GM18502 (cell line): ENCODE measurements at regions not wholly inside any gene's neighbourhood (a gene's known extent, or its start where the extent isn't known, plus 50 kb on each side); places are given as distances from the start of the nearest gene placed in this dataset.
"Not testable (repeated sequence)": the region's sequence is repeated elsewhere in the genome, so short reads cannot be mapped to it uniquely, and the experiment has no call there.

Source experiments
- ATAC-seq: cut with Tn5 transposase; IDR thresholded peaks from one replicate; pipeline ENCODE4 v1.9.1; 2021; ENCODE audit warnings: mild to moderate bottlenecking; ENCODE audit not compliant: unreplicated experiment, poor library complexity

DNA sequence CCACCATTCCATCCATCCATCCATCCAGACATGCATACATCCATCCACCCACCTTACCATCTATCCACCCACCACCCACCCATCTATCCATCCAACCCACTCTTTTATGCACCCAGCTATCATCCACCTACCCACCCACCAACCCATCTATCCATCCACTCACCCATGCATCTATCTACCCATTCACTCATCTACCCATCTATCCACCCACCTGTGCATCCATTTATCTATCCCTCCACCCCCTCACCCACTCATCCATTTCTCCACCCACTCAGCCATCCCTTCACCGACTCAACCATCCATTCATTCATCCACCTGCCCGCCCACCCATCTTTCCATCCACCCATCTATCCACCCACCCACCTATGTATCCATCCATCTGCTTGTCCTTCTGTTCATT, 186.4 kb upstream of the OSBPL11 start:
- not testable (repeated sequence) for ATAC-seq

DNA sequence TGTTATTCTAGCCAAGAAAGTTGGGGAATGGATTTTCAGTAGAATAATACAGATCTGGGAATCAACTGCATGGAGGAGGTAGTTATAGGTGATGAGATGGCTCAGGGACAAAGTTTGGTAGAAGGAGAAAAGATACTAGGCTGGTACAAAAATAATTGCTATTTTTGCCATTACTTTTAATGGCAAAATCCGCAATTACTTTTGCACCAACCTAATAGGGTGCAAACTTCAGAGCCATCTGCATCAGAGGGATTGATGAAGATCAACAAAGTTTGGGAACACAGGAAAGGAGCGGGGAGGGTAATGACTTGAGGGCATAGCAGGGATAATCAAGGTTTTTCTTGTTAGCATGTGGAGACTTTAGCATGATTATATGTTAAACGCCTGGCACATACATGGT, 178.7 kb upstream of the ROPN1B start:
- not testable (repeated sequence) for ATAC-seq

DNA sequence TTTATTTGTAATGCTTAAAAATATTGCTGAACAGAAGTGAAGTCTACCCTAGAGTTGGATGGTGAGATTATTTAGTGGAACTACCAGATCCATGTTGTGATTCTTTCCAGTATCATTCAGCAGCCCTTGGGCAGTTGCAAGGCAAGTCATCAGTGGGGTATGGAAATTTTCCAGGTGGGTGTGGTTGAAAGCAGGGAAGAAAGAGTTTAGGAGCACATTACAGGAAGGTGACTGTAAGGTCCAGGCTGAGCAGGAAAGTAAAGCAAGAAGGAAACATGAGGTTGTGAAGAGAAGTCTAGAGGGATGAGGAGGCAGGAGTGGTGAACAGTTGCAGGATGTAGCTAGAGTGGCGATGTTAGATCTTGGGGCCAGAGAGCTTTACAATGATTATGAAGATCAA, 178.0 kb upstream of the ROPN1B start:
- not testable (repeated sequence) for ATAC-seq

DNA sequence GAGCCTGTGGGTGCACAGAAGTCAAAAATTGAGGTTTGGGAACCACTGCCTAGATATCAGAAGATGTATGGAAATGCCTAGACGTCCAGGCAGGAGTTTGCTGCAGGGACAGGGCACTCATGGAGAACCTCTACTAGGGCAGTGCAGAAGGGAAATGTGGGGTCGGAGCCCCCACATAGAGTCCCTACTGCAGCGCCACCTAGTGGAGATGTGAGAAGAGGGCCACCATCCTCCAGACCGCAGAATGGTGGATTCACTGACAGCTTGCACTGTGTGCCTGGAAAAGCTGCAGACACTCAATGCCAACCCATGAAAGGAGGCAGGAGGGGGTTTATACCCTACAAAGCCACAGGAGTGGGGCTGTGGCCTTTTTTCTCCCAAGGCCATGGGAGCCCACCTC, 159.0 kb upstream of the ROPN1B start:
- ATAC-seq = not testable (repeated sequence)

DNA sequence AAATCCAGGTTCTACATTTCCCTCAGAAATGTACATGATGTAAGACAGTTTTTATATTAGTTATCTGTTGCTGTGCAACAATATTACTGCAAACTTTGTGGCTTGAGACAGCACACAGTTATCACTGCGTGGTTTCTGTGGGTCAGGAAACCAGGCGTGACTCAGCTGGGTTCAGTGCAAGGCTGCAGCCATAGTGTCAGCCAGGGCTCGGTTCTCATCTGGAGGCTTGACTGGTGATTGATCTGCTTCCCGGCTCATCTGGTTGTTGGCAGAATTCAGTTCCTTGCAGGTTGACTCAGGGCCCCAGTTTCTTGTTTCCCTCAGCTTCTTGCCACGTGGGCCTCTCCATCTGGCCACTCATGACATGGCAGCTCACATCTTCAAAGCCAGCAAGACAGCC, 146.8 kb upstream of the ROPN1B start:
- ATAC-seq = not testable (repeated sequence)

DNA sequence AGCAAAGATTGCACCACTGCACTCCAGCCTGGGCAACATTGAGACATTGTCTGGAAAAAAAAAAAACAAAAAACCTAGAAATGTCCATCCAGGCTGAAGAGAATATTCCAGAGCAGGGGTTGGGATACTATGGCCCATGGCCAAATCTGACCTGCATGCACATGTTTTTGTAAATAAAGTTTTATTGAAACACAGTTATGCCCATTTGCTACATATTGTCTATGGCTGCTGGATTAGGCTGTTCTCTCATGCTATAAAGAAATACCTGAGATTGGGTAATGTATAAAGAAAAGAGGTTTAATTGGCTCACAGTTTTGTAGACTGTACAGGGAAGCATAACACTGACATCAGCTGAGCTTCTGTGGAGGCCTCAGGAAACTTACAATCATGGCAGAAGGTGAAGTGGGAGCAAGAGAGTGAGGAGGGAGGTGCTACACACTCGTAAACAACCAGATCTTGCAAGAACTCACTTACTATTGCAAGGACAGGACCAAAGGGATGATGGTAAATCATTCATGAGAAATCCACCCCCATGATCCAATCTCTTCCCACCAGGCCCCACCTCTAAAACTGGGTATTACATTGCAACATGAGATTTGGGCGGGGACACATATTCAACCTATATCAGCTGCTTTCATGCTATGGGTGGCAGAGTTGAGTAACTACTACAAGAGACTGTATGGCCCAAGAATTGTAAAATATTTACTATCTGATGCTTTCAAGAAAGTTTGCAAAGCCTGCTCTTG, 137.8 kb upstream of the ROPN1B start:
- not testable (repeated sequence) for ATAC-seq

DNA sequence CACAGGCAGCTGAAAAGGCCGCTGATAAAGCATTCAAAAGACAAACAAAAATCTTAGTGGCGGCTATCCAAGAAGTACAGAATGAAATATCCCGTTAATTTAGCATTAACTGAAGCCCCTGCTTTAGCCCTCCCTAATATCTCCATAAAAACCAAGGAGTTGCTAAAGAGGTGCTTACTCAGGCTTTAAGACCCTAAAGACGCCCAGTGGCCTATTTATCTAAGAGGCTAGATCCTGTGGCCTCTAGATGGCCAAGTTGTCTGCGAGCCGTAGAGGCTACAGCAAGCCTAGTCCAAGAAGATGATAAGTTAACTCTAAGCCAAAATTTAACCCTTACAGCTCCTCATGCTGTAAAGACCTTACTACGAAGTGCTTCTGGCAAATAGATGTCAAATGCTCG, 133.4 kb upstream of the ROPN1B start:
- not testable (repeated sequence) for ATAC-seq

DNA sequence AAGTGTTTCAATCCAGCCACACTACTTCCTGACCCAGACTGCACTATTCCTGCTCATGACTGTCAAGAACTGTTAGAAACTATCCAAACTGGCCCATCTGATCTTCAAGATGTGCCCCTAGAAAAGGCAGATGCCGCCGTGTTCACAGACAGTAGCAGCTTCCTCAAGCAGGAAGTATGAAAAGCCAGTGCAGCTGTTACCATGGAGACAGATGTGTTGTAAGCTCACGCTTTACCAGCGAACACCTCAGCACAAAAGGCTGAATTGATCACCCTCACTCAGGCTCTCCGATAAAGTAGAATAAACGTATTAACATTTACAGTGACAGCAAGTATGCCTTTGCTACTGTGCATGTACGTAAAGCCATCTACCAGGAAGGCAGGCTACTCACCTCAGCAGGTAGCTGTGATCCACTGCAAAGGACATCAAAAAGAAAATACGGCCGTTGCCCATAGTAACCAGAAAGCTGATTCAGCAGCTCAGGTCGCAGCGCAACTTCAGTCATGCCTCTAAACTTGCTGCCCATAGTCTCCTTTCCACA, 132.9 kb upstream of the ROPN1B start:
- not testable (repeated sequence) for ATAC-seq

DNA sequence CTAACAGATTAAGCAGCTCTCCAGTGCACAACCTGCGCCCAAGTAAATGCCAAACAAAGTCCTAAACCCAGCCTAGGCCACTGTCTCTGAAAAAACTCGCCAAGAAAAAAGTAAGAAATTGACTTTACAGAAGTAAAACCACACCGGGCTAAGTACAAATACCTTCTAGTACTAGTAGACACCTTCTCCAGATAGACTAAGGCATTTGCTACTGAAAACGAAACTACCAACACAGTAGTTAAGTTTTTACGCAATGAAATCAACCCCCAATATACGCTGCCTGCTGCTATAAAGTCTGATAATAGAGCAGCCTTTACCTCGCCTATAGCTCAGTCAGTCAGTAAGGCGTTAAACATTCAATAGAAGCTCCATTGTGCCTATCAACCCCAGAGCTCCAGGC, 132.2 kb upstream of the ROPN1B start:
- ATAC-seq = not testable (repeated sequence)

DNA sequence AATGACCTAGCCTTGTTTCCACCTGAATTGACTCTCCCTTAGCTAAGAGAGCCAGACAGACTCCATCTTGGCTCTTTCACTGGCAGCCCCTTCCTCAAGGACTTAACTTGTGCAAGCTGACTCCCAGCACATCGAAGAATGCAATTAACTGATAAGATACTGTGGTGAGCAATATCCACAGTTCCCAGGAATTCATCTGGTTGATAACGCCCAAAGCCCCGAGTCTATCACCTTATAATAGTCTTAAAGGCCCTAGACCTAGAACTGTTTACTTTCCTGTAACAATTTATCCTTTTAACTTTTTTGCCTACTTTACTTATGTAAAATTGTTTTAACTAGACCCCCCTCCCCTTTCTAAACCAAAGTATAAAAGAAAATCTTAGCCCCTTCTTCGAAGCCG, 130.1 kb upstream of the ROPN1B start:
- not testable (repeated sequence) for ATAC-seq

DNA sequence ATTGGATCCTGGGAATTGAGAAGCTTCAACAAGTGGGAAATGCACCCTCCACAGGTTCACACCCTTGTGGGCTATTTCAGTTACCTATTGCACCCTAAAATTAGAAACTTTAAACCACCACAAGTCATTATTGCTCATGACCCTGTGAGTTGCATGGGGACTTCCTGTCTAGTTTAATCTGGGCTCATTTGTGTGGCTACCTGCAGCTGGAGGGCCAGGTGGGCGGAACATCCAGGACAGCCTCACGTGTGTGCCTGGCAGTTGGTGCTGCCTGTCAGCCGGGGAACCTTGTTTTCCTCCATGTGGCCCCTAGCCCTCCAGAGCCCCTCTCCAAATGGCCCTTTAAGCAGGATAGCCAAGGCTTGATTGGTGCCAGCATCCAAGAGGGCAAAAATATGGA, 128.5 kb upstream of the ROPN1B start:
- not testable (repeated sequence) for ATAC-seq

DNA sequence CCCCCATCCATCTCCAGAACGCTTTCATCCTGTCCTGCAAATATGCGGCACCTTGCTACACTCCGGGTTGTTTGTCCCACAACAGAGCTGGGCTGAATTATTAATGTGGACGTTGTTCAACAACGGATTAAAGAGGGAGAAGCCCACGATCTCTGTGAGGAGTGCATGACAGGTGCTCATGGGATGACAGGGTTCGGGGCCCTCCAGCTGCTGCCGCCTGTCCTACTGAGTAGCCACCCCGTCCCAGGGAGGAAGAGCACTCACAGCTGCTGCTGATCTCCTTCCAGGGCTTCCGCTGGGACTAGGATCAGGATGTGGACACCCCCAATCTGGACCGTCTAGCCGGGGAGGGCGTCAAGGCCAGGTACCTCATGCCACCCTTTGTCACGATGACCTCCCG, 121.0 kb upstream of the ROPN1B start:
- ATAC-seq = not testable (repeated sequence)

DNA sequence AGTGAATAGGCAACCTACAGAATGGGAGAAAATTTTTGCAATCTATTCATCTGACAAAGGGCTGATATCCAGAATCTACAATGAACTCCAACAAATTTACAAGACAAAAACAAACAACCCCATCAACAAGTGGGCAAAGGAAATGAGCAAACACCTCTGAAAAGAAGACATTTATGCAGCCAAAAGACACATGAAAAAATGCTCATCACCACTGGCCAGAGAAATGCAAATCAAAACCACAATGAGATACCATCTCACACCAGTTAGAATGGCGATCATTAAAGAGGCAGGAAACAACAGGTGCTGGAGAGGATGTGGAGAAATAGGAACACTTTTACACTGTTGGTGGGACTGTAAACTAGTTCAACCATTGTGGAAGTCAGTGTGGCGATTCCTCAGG, 114.0 kb upstream of the ROPN1B start:
- not testable (repeated sequence) for ATAC-seq

DNA sequence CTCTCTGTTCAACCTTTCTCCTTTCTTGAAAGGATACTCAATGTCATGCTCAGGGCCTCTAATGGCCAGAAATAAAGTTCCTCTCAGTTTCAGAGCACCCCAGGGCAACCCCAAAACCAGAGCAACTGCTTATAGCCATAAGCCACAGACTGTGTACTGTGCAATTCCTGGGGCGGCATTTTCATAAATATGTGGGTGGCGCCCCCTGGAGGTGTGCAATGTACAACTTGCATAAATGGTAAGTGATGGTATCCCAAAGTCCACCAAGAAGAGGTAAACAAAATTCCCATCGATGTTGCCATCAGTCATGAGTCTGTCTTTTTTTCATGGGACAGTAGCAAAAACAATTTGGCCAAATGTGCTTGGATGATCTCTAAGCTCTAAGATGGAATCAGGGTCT, 108.4 kb upstream of the ROPN1B start:
- not testable (repeated sequence) for ATAC-seq

DNA sequence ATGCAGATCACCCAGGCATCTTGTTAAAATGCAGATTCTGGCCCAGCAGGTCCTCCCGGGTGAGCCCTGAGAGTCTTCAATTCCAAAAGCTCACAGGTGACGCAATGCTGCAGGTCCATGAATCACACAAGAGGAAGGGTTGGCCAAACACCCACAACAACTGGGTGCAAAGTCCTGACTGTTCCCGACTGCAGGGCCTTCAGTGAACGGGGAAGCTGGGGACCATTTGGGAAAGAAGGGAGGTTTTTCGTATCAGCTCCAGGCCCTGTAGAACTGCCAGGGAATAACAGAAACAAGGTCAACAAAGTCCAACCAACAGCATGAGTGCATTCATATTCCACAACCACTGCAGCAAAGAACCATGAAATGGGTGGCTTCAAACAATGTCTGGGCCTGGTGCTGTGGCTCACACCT, 106.1 kb upstream of the ROPN1B start:
- ATAC-seq = not testable (repeated sequence)

DNA sequence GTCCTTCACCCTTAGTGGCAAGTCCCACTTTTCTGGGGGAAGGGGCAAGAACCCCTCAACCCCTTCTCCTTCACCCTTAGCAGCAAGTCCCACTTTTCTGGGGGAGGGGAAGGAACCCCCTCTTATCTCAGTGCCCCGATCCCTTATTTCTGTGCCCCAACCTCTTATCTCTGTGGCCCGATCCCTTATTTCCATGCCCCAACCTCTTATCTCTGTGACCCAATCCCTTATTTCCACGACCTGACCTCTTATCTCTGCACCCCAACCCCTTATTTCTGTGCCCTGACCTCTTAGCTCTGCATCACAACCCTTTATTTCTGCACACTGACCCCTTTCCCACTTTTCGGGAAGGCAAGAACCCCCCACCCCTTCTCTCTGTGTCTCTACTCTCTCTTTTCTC, 104.4 kb upstream of the ROPN1B start:
- not testable (repeated sequence) for ATAC-seq

DNA sequence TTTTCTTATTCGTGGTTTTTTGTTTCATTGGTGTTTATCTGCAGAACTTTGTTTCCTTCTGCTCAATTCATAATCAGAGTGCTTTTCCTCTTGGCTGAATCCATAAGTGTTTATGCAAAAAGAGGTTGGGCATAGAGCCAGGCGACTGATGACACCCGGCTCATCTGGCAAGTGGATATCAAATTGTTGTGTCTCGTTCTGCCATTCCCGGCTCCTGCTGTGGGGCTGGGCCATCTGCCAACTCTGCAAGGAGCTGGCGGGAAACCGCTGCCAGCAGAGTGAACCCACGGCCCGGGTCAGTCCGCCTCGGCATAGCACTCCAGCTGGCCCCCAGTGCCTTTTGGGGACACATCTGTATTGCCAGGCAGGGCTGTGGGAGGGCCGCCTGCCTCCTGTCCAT, 83.0 kb upstream of the ROPN1B start:
- ATAC-seq = not testable (repeated sequence)

DNA sequence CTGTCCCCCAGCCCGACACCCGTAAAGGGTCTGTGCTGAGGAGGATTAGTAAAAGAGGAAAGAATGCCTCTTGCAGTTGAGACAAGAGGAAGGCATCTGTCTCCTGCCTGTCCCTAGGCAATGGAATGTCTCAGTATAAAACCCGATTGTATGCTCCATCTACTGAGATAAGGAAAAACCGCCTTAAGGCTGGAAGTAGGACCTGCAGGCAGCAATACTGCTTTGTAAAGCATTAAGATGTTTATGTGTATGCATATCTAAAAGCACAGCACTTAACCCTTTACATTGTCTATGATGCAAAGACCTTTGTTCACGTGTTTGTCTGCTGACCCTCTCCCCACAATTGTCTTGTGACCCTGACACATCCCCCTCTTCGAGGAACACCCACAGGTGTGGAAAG, 69.8 kb upstream of the ROPN1B start:
- not testable (repeated sequence) for ATAC-seq

DNA sequence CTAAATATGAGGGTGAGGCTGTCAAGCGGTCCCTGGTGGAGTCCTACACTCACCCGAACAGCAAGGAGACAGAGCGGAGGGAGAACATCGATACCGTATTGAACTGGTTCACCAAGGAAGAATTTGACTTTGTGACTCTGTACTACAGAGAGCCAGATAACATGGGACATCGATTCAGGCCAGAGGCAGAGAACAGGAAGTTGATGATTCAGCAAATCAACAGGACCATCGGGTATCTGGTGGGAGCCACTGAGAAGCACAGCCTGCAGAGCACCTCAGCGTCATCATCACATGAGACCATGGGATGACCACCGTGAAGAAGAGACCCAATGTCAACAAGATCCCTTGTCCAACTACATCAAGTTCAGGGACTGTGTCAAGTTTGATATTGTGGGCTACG, 67.5 kb upstream of the ROPN1B start:
- not testable (repeated sequence) for ATAC-seq

DNA sequence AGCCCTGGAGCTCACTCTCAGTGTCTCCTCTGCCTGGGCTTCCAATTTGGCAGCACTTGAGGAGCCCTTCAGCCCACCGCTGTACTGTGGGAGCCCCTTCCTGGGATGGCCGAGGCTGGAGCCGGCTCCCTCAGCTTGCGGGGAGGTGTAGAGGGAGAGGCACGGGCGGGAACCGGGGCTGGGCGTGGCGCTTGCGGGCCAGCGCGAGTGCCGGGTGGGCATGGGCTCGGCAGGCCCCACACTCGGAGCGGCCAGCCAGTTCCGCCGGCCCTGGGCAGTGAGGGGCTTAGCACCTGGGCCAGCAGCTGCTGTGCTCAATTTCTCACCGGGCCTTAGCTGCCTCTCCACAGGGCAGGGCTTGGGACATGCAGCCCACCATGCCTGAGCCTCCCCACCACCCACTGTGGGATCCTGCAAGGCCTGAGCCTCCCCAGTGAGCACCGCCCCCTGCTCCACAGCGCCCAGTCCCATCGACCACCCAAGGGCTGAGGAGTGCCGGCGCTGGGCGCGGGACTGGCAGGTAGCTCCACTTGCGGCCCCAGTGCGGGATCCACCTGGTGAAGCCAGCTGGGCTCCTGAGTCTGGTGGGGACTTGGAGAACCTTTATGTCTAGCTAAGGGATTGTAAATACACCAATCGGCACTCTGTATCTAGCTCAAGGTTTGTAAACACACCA, 65.1 kb upstream of the ROPN1B start:
- not testable (repeated sequence) for ATAC-seq

DNA sequence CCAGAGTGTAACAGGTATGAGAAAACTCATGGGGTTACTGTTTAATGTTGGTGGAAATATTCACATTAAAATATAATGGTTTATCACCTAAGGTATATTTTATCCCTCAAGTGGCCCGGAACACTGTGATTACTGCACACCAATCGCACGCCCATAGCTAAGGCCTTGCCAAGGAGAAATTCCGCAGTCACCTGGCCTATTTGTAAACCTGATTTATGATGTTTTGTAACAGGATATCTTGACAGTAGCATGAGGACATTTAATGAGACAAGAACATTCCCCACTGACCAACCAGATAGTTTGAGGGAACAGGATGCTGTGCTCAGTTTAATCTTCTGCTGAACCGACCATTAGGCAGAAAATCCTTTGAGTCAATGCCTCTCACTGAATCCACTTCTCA, 61.7 kb upstream of the ROPN1B start:
- not testable (repeated sequence) for ATAC-seq
